GM21619 (cell line): ENCODE measurements at regions not wholly inside any gene's neighbourhood (a gene's known extent, or its start where the extent isn't known, plus 50 kb on each side); places are given as distances from the start of the nearest gene placed in this dataset.

Experiments
- ATAC-seq: cut with Tn5 transposase; IDR thresholded peaks from one replicate; pipeline ENCODE4 v1.9.1; 2021; ENCODE audit not compliant: unreplicated experiment

- no peak for ATAC-seq
Observed at GRCh38 chrY:13149148-13149547, 244.5 kb downstream of the DDX3Y start.

GRCh38 chrY:13167698-13168097 is 263.0 kb downstream of the DDX3Y start:
- ATAC-seq, result peak; percentile 56

GRCh38 chrY:13168257-13168656 is 263.6 kb downstream of the DDX3Y start:
- ATAC-seq, result peak; percentile 20
